ENCODE measurements at regions not wholly inside any gene's neighbourhood (a gene's known extent, or its start where the extent isn't known, plus 50 kb on each side); places are given as distances from the start of the nearest gene placed in this dataset.

DNA sequence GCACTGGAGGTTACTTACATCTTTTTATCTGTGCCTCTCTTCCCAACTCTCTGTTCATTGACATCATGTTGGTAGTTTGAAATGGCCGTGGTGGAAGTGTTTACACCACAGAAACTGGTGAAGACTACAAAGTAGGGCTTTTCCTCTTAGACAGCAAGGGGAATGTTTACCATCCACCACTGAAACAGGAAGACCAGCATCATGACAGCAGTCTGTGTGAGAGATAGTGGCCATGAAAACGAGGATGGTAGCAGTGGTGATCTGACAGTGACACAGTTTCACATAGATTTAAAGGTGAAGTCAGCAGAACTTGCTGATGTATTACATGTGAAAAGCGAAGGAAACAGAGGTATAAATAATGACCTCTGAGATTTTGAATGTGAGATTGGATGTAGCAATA is 115.7 kb downstream of the CCDC71L start:
- TF ChIP-seq EZH2 (IDR thresholded peaks at IDR 0.05; ENCODE audit: borderline replicate concordance, low read length) = no peak
- TF ChIP-seq, protein P1, sequence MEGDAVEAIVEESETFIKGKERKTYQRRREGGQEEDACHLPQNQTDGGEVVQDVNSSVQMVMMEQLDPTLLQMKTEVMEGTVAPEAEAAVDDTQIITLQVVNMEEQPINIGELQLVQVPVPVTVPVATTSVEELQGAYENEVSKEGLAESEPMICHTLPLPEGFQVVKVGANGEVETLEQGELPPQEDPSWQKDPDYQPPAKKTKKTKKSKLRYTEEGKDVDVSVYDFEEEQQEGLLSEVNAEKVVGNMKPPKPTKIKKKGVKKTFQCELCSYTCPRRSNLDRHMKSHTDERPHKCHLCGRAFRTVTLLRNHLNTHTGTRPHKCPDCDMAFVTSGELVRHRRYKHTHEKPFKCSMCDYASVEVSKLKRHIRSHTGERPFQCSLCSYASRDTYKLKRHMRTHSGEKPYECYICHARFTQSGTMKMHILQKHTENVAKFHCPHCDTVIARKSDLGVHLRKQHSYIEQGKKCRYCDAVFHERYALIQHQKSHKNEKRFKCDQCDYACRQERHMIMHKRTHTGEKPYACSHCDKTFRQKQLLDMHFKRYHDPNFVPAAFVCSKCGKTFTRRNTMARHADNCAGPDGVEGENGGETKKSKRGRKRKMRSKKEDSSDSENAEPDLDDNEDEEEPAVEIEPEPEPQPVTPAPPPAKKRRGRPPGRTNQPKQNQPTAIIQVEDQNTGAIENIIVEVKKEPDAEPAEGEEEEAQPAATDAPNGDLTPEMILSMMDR (IDR thresholded peaks at IDR 0.05; ENCODE audit: low read length) = no peak
- no peak overlapping the region for H3K4me2 ChIP-seq (ENCODE audit: low read length)
- no peak overlapping the region for H3K4me3 ChIP-seq (ENCODE audit: low read depth, low read length, poor library complexity, severe bottlenecking)
- no peaks in the 10 kb centered on the region for H3K9me3 ChIP-seq (ENCODE audit: low read length)
- no peak overlapping the region for H3K27ac ChIP-seq (ENCODE audit: low read depth, low read length, poor library complexity, severe bottlenecking)
- no peaks in the 10 kb centered on the region for H3F3A ChIP-seq (ENCODE audit: insufficient read depth, low read length)
- H4K20me1 ChIP-seq (ENCODE audit: insufficient read depth, low read length) = no peaks in the 10 kb centered on the region
- H3K79me2 ChIP-seq (ENCODE audit: insufficient read depth, low read length) = no peaks in the 10 kb centered on the region
- H3K36me3 ChIP-seq (ENCODE audit: insufficient read depth, low read length) = no peaks in the 10 kb centered on the region
- no peak overlapping the region for H3K9ac ChIP-seq (ENCODE audit: low read length)
- no peaks in the 10 kb centered on the region for H3K9me2 ChIP-seq (ENCODE audit: low read depth, low read length)
- H3K27me3 ChIP-seq (ENCODE audit: insufficient read depth, low read length) = no peaks in the 10 kb centered on the region
- H3K4me1 ChIP-seq (ENCODE audit: insufficient read depth, low read length, severe bottlenecking) = no peaks in the 10 kb centered on the region
- no peak overlapping the region for H2AFZ ChIP-seq (ENCODE audit: low read length)

DNA sequence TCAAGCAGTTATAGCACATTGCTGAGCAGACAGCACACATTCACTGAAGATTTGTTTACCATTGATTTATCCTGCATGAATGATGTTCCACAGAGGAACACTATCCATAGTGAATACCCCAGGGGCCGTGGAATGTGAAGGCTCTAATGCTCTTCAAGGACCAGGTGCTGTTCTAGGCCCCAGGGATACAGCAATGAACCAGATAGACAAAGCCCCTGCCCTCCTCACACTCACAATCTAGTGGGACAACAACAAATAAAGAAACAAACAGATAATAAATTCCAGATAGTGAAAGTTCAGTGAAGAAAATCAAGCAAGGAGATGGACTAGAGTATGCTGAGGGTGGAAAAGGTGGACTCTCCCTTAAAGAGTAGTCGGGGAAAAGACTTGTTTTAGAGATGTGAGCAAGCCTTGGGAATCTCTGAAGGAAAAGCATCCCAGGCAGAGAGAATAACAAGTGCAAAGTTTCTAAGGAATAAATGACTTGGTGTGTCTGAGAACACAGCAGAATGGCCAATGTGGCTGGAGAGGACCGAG is 117.7 kb downstream of the CCDC71L start:
- Histone ChIP-seq H4K20me1 (ENCODE audit: insufficient read depth, low read length) (no peaks in the 10 kb centered on the region), H3K9me3 (ENCODE audit: low read length) (no peaks in the 10 kb centered on the region), H3K27me3 (ENCODE audit: insufficient read depth, low read length) (no peaks in the 10 kb centered on the region), H3K9ac (ENCODE audit: low read length) (no peak overlapping the region), H3K4me1 (ENCODE audit: insufficient read depth, low read length, severe bottlenecking) (no peaks in the 10 kb centered on the region), H2AFZ (ENCODE audit: low read length) (no peak overlapping the region), H3K27ac (ENCODE audit: low read depth, low read length, poor library complexity, severe bottlenecking) (no peak overlapping the region), H3K36me3 (ENCODE audit: insufficient read depth, low read length) (no peaks in the 10 kb centered on the region), H3K4me2 (ENCODE audit: low read length) (no peak overlapping the region), H3F3A (ENCODE audit: insufficient read depth, low read length) (no peaks in the 10 kb centered on the region), H3K4me3 (ENCODE audit: low read depth, low read length, poor library complexity, severe bottlenecking) (no peak overlapping the region), H3K9me2 (ENCODE audit: low read depth, low read length) (no peaks in the 10 kb centered on the region), H3K79me2 (ENCODE audit: insufficient read depth, low read length) (no peaks in the 10 kb centered on the region)
- no peak for TF ChIP-seq EZH2 (IDR thresholded peaks at IDR 0.05; ENCODE audit: borderline replicate concordance, low read length)
- TF ChIP-seq, protein P1 (IDR thresholded peaks at IDR 0.05; ENCODE audit: low read length) = no peak

DNA sequence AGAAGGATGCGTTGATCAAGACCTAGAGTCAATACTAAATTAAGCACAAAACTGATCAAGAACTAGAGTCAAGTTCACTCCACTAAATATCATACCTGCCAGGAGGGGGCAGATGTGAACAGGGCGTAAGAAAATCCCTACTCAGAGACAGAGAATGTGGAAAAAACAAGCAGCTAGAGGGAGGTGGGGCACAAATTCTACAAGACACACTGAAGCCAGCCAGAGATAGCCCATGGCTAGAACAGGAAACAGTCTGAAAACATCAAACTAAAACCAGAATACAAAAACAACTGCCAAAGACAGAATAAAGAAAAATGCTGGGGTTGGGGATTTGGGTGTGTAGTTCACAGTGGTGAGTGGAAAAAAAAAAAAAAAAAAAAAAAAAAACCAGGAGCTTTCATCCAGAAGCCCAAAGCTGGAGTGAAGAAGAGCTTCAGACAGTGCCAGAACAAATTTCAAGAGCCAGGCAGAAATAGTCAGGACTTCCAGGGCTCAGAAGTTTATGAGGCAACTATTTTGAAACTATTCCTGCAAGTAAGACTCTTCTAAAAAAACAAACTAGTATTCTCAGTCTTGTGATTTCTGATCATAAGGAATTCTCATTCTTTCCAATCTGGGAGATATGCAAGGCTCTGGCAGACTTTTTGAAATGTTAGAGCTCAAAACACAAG is 118.3 kb downstream of the CCDC71L start:
- Histone ChIP-seq H2AFZ (ENCODE audit: low read length) (no peak overlapping the region), H3K9me3 (ENCODE audit: low read length) (no peaks in the 10 kb centered on the region), H3K27ac (ENCODE audit: low read depth, low read length, poor library complexity, severe bottlenecking) (no peak overlapping the region), H4K20me1 (ENCODE audit: insufficient read depth, low read length) (no peaks in the 10 kb centered on the region), H3K36me3 (ENCODE audit: insufficient read depth, low read length) (no peaks in the 10 kb centered on the region), H3K4me2 (ENCODE audit: low read length) (no peak overlapping the region), H3K9ac (ENCODE audit: low read length) (no peak overlapping the region), H3K4me1 (ENCODE audit: insufficient read depth, low read length, severe bottlenecking) (no peaks in the 10 kb centered on the region), H3K9me2 (ENCODE audit: low read depth, low read length) (no peaks in the 10 kb centered on the region), H3K27me3 (ENCODE audit: insufficient read depth, low read length) (no peaks in the 10 kb centered on the region), H3K4me3 (ENCODE audit: low read depth, low read length, poor library complexity, severe bottlenecking) (no peak overlapping the region), H3F3A (ENCODE audit: insufficient read depth, low read length) (no peaks in the 10 kb centered on the region), H3K79me2 (ENCODE audit: insufficient read depth, low read length) (no peaks in the 10 kb centered on the region)
- no peak for TF ChIP-seq EZH2 (IDR thresholded peaks at IDR 0.05; ENCODE audit: borderline replicate concordance, low read length)
- TF ChIP-seq, protein P1 (IDR thresholded peaks at IDR 0.05; ENCODE audit: low read length) = peak; percentile 79
